K562 (cell line): ENCODE measurements at regions not wholly inside any gene's neighbourhood (a gene's known extent, or its start where the extent isn't known, plus 50 kb on each side); places are given as distances from the start of the nearest gene placed in this dataset.

Source experiments
- MAZ ChIP-seq, 2 experiments: fragments of 450-650 bp in 1 of 2; sonication (generic) in 1 of 2; formaldehyde crosslinking; IDR thresholded peaks in 1 of 2; conservative IDR thresholded peaks in 1 of 2; 2 replicates each; pipeline versions ENCODE4 v1.4.0 to v1.5.0; 2020; ENCODE audit warnings: mild to moderate bottlenecking in 1 of 2, missing genetic modification reagents in 1 of 2
- MGA ChIP-seq: fragments of 450-650 bp; IDR thresholded peaks from 2 replicates; pipeline ENCODE4 v1.6.1; 2016; ENCODE audit warnings: mild to moderate bottlenecking, moderate library complexity
- MTA1 ChIP-seq: fragments of 450-650 bp; IDR thresholded peaks from 2 replicates; pipeline ENCODE4 v1.6.1; 2017; ENCODE audit warnings: borderline replicate concordance
- RBM15 ChIP-seq: fragments of 200-400 bp; formaldehyde crosslinking; IDR thresholded peaks from 2 replicates; pipeline ENCODE4 v1.6.1; 2018; ENCODE audit warnings: mild to moderate bottlenecking, low read length, moderate library complexity; ENCODE audit not compliant: insufficient read depth
- YY1 ChIP-seq, 3 experiments: IDR thresholded peaks; 2 replicates each; pipeline ENCODE4 v1.6.1; 2011; ENCODE audit warnings: low read length in 2 of 3, mild to moderate bottlenecking in 2 of 3, moderate library complexity in 2 of 3, borderline replicate concordance in 1 of 3, control low read depth in 1 of 3, low read depth in 1 of 3; ENCODE audit not compliant: insufficient read depth in 3 of 3, insufficient replicate concordance in 2 of 3, control insufficient read depth in 1 of 3, insufficient read length in 1 of 3; ENCODE audit errors: extremely low read depth in 1 of 3

DNA sequence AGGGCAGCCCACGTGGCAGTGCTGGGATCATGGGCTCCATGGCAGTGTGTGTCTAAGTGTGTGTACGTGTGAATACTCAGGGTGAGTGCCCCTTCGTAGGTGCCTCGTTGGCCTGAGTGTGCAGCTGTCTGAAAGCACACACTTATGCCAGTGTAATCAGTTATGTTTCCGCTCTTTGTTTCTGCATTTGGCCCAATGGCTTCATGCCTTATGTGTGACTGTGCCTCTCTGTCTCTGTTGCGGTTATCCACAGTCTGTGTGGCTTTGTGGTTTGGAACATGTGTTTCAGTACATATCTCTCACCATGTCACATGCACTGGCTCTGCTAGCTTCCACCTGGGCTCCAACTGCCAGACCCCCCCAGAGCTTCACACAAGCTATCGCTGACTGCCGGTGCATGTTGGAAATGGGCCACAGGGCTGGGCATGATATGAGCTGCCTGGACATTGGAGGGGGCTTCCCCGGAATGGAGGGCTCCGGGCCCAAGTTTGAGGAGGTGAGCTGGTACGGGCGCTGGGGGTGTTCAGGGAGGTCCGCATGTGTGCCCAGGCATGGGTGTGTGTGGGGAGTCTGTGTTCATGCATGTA, 70.3 kb upstream of the TINAGL1 start (continued):
- TF ChIP-seq MGA (peak; percentile 22; the same call in 1 of the 2 replicates), YY1 (IDR thresholded peaks at IDR 0.05; ENCODE audit: borderline replicate concordance in 1 of 3, control insufficient read depth in 1 of 3, extremely low read depth in 1 of 3, insufficient read depth in 3 of 3, insufficient read length in 1 of 3, insufficient replicate concordance in 2 of 3, low read depth in 1 of 3, low read length in 2 of 3) (no peak), MTA1 (no peak), MAZ (CRISPR knock-in tag; conservative IDR thresholded peaks at IDR 0.05 in 1 of 2, IDR thresholded peaks at IDR 0.05 in 1 of 2) (0 out of 4 replicates have a peak, but pooled peaks of 1 of the 2 experiments have one; percentile 27), RBM15 (no peak)
